ENCODE measurements at regions not wholly inside any gene's neighbourhood (a gene's known extent, or its start where the extent isn't known, plus 50 kb on each side); places are given as distances from the start of the nearest gene placed in this dataset.

DNA sequence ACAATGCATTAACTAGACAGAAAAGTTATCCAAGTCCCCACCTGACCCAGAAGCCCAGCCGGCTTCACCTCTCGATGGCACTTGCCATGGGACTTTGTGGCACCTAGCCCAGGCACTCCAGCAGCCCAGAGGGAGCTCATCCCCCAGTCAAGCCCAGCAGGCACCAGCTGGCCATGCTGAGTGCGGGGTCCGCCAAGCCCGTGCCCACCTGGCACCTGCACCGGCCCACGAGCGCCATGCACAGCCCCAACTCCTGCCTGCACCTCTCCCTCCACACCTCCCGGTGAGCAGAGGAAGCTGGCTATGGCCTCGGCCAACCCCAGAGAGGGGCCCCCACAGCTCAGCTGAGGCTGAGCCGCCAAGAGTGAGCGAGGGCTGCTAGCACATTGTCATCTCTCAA lies 1759.1 kb downstream of the OLFM4 start:
- Histone ChIP-seq H4K91ac (ENCODE audit: low read depth, low read length) (no peak overlapping the region), H3K79me1 (ENCODE audit: low read length) (no peaks in the 10 kb centered on the region), H3K4ac (ENCODE audit: low read depth, low read length) (no peak overlapping the region), H3K9me3 (ENCODE audit: insufficient read depth, low read depth, low read length) (no peaks in the 10 kb centered on the region), H4K8ac (ENCODE audit: low read depth, low read length) (no peak overlapping the region), H2AFZ (ENCODE audit: insufficient read depth, low read length, poor library complexity) (no peak overlapping the region), H3K18ac (ENCODE audit: low read length) (no peak overlapping the region), H2BK12ac (ENCODE audit: low read length) (no peak overlapping the region), H3K4me2 (ENCODE audit: low read length) (no peak overlapping the region), H3K36me3 (ENCODE audit: control insufficient read depth in 1 of 2, insufficient read depth in 2 of 2, low read length in 2 of 2) (no peaks in the 10 kb centered on the region), H4K12ac (ENCODE audit: low read depth, low read length) (no peak overlapping the region), H2BK120ac (ENCODE audit: insufficient read depth, low read length, poor library complexity) (no peak overlapping the region), H2AK5ac (ENCODE audit: low read length) (no peak overlapping the region), H3K23ac (ENCODE audit: low read length) (no peak overlapping the region), H3K79me2 (ENCODE audit: control insufficient read depth, insufficient read depth, low read length, poor library complexity) (no peaks in the 10 kb centered on the region), H3K27ac (ENCODE audit: low read depth, low read length) (no peak overlapping the region), H3K14ac (ENCODE audit: low read length) (no peak overlapping the region), H3K9ac (ENCODE audit: low read length) (no peak overlapping the region), H2BK5ac (ENCODE audit: low read depth, low read length, poor library complexity) (no peak overlapping the region), H3K4me3 (ENCODE audit: low read depth, low read length) (no peak overlapping the region), H3K27me3 (ENCODE audit: insufficient read depth, low read length) (no peaks in the 10 kb centered on the region), H3K4me1 (ENCODE audit: control insufficient read depth in 1 of 2, insufficient read depth in 2 of 2, low read length in 2 of 2) (no peaks in the 10 kb centered on the region)
- WGBS (ENCODE audit: extremely low coverage, insufficient coverage, insufficient read length), result no CpG with 5 or more reads among the region's 12 CpGs
- no peak for DNase-seq

DNA sequence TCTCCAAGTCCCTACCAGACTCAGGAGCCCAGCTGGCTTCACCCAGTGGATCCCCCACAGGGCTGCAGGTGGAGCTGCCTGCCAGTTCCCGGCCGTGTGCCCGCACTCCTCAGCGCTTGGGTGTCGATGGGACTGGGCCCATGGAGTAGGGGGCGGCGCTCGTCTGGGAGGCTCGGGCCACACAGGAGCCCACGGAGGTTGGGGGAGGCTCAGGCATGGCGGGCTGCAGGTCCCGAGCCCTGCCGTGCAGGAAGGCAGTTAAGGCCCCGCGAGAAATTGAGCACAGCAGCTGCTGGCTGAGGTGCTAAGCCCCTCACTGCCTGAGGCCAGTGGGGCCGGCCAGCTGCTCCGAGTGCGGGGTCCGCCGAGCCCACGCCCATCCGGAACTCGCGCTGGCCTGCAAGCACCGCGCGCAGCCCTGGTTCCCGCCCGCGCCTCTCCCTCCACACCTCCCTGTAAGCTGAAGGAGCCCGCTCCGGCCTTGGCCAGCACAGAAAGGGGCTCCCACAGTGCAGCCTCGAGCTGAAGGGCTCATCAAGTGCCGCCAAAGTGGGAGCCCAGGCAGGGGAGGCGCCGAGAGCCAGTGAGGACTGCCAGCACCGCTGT lies 1771.1 kb downstream of the OLFM4 start:
- Histone ChIP-seq H3K79me1 (ENCODE audit: low read length) (no peaks in the 10 kb centered on the region), H2BK120ac (ENCODE audit: insufficient read depth, low read length, poor library complexity) (no peak overlapping the region), H3K4ac (ENCODE audit: low read depth, low read length) (no peak overlapping the region), H3K4me2 (ENCODE audit: low read length) (no peak overlapping the region), H2BK12ac (ENCODE audit: low read length) (no peak overlapping the region), H3K36me3 (ENCODE audit: control insufficient read depth in 1 of 2, insufficient read depth in 2 of 2, low read length in 2 of 2) (no peaks in the 10 kb centered on the region), H2AFZ (ENCODE audit: insufficient read depth, low read length, poor library complexity) (no peak overlapping the region), H4K91ac (ENCODE audit: low read depth, low read length) (no peak overlapping the region), H2BK5ac (ENCODE audit: low read depth, low read length, poor library complexity) (no peak overlapping the region), H2AK5ac (ENCODE audit: low read length) (no peak overlapping the region), H3K4me3 (ENCODE audit: low read depth, low read length) (no peak overlapping the region), H3K79me2 (ENCODE audit: control insufficient read depth, insufficient read depth, low read length, poor library complexity) (no peaks in the 10 kb centered on the region), H3K18ac (ENCODE audit: low read length) (no peak overlapping the region), H4K12ac (ENCODE audit: low read depth, low read length) (no peak overlapping the region), H3K27ac (ENCODE audit: low read depth, low read length) (no peak overlapping the region), H3K14ac (ENCODE audit: low read length) (no peak overlapping the region), H3K4me1 (ENCODE audit: control insufficient read depth in 1 of 2, insufficient read depth in 2 of 2, low read length in 2 of 2) (no peaks in the 10 kb centered on the region), H4K8ac (ENCODE audit: low read depth, low read length) (no peak overlapping the region), H3K9ac (ENCODE audit: low read length) (no peak overlapping the region), H3K9me3 (ENCODE audit: insufficient read depth, low read depth, low read length) (no peaks in the 10 kb centered on the region), H3K23ac (ENCODE audit: low read length) (no peak overlapping the region), H3K27me3 (ENCODE audit: insufficient read depth, low read length) (no peaks in the 10 kb centered on the region)
- DNase-seq, result no peak
- WGBS (ENCODE audit: extremely low coverage, insufficient coverage, insufficient read length), result no CpG with 5 or more reads among the region's 37 CpGs

DNA sequence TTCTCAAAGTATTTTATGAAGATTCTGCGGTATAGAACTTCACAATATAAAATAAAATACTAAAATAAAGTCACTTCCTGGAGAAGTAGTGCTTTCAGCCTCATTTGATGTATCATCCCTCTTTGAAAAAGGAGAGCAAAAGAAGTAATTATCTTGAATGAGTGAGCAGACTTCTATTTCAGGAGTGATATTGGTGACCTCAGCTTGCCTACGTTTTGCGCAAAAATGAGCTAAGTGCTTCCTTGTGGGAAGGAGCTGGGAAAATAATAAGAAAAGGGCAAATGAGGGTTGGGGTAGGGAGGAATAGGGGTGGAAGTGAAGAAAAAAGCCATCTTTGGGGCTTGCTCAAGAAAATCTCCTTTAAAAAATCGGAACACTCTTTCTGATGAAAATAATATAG lies 1773.6 kb downstream of the OLFM4 start:
- no peaks in the 10 kb centered on the region for H3K36me3 ChIP-seq (ENCODE audit: control insufficient read depth in 1 of 2, insufficient read depth in 2 of 2, low read length in 2 of 2)
- H3K79me2 ChIP-seq (ENCODE audit: control insufficient read depth, insufficient read depth, low read length, poor library complexity), result no peaks in the 10 kb centered on the region
- no peak overlapping the region for H3K4ac ChIP-seq (ENCODE audit: low read depth, low read length)
- no peak overlapping the region for H3K4me3 ChIP-seq (ENCODE audit: low read depth, low read length)
- H4K12ac ChIP-seq (ENCODE audit: low read depth, low read length), result no peak overlapping the region
- H4K8ac ChIP-seq (ENCODE audit: low read depth, low read length), result no peak overlapping the region
- no peak for DNase-seq
- no peak overlapping the region for H4K91ac ChIP-seq (ENCODE audit: low read depth, low read length)
- H3K79me1 ChIP-seq (ENCODE audit: low read length), result no peaks in the 10 kb centered on the region
- no peak overlapping the region for H3K23ac ChIP-seq (ENCODE audit: low read length)
- H3K18ac ChIP-seq (ENCODE audit: low read length), result no peak overlapping the region
- no peak overlapping the region for H3K9ac ChIP-seq (ENCODE audit: low read length)
- no peaks in the 10 kb centered on the region for H3K9me3 ChIP-seq (ENCODE audit: insufficient read depth, low read depth, low read length)
- H2BK12ac ChIP-seq (ENCODE audit: low read length), result no peak overlapping the region
- no peak overlapping the region for H3K4me2 ChIP-seq (ENCODE audit: low read length)
- H2AFZ ChIP-seq (ENCODE audit: insufficient read depth, low read length, poor library complexity), result no peak overlapping the region
- H3K27me3 ChIP-seq (ENCODE audit: insufficient read depth, low read length), result no peaks in the 10 kb centered on the region
- no peak overlapping the region for H3K27ac ChIP-seq (ENCODE audit: low read depth, low read length)
- H3K14ac ChIP-seq (ENCODE audit: low read length), result no peak overlapping the region
- no CpG with 5 or more reads among the region's 4 CpGs for WGBS (ENCODE audit: extremely low coverage, insufficient coverage, insufficient read length)
- H2AK5ac ChIP-seq (ENCODE audit: low read length), result no peak overlapping the region
- H2BK120ac ChIP-seq (ENCODE audit: insufficient read depth, low read length, poor library complexity), result no peak overlapping the region
- no peak overlapping the region for H2BK5ac ChIP-seq (ENCODE audit: low read depth, low read length, poor library complexity)
- H3K4me1 ChIP-seq (ENCODE audit: control insufficient read depth in 1 of 2, insufficient read depth in 2 of 2, low read length in 2 of 2), result no peaks in the 10 kb centered on the region

DNA sequence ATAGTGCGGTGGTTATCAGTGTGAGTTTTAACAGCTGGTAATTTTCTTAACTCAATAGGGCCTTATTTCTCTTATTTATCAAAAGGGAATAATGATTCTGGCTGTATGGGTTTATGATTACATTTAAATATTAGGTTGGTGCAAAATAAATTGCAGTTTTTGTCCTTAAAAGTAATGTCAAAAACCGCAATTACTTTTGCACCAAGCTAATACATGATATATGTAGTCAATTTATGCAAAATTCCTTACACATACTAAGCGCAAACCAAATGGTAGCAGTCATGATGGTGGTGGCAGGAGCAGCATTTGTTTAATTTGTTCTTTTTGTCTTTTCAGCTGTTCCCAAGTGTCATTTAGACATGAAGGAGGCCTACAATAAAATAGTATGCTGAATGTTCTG lies 1777.1 kb downstream of the OLFM4 start:
- Histone ChIP-seq H2BK5ac (ENCODE audit: low read depth, low read length, poor library complexity) (no peak overlapping the region), H3K27ac (ENCODE audit: low read depth, low read length) (no peak overlapping the region), H4K91ac (ENCODE audit: low read depth, low read length) (no peak overlapping the region), H3K14ac (ENCODE audit: low read length) (no peak overlapping the region), H4K8ac (ENCODE audit: low read depth, low read length) (no peak overlapping the region), H3K79me2 (ENCODE audit: control insufficient read depth, insufficient read depth, low read length, poor library complexity) (no peaks in the 10 kb centered on the region), H3K36me3 (ENCODE audit: control insufficient read depth in 1 of 2, insufficient read depth in 2 of 2, low read length in 2 of 2) (no peaks in the 10 kb centered on the region), H3K9me3 (ENCODE audit: insufficient read depth, low read depth, low read length) (no peaks in the 10 kb centered on the region), H3K9ac (ENCODE audit: low read length) (no peak overlapping the region), H3K23ac (ENCODE audit: low read length) (no peak overlapping the region), H3K4me2 (ENCODE audit: low read length) (no peak overlapping the region), H2BK120ac (ENCODE audit: insufficient read depth, low read length, poor library complexity) (no peak overlapping the region), H3K4me1 (ENCODE audit: control insufficient read depth in 1 of 2, insufficient read depth in 2 of 2, low read length in 2 of 2) (no peaks in the 10 kb centered on the region), H3K18ac (ENCODE audit: low read length) (no peak overlapping the region), H2AK5ac (ENCODE audit: low read length) (no peak overlapping the region), H3K4ac (ENCODE audit: low read depth, low read length) (no peak overlapping the region), H3K79me1 (ENCODE audit: low read length) (no peaks in the 10 kb centered on the region), H2AFZ (ENCODE audit: insufficient read depth, low read length, poor library complexity) (no peak overlapping the region), H3K27me3 (ENCODE audit: insufficient read depth, low read length) (no peaks in the 10 kb centered on the region), H4K12ac (ENCODE audit: low read depth, low read length) (no peak overlapping the region), H2BK12ac (ENCODE audit: low read length) (no peak overlapping the region), H3K4me3 (ENCODE audit: low read depth, low read length) (no peak overlapping the region)
- DNase-seq, result no peak
- no CpG with 5 or more reads among the region's 3 CpGs for WGBS (ENCODE audit: extremely low coverage, insufficient coverage, insufficient read length)
